ENCODE measurements at regions not wholly inside any gene's neighbourhood (a gene's known extent, or its start where the extent isn't known, plus 50 kb on each side); places are given as distances from the start of the nearest gene placed in this dataset.

DNA sequence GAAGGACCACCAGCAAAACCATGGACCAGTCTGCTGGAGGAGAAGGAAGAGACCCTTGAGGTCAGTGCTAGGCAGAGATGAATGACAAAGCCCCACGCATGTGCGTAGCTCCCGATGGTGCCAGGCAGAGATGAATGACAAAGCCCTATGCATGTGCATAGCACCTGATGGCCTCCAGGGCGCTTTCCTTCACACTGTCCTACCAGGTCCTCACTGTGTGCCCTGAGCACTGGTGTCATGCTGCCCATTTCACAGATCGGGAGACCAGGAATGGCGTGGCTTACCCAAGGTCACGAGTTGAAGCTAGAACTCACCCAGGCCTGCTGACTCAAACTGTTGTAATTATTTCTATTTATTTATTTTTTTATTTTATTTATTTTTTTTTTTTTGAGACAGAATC is 149.6 kb downstream of the KATNIP start:
- H3K9me3 ChIP-seq (ENCODE audit: severe bottlenecking): no peaks in the 10 kb centered on the region
- no peaks in the 10 kb centered on the region for H3K4me1 ChIP-seq (ENCODE audit: insufficient read depth, poor library complexity, severe bottlenecking)
- TF ChIP-seq, protein P1, sequence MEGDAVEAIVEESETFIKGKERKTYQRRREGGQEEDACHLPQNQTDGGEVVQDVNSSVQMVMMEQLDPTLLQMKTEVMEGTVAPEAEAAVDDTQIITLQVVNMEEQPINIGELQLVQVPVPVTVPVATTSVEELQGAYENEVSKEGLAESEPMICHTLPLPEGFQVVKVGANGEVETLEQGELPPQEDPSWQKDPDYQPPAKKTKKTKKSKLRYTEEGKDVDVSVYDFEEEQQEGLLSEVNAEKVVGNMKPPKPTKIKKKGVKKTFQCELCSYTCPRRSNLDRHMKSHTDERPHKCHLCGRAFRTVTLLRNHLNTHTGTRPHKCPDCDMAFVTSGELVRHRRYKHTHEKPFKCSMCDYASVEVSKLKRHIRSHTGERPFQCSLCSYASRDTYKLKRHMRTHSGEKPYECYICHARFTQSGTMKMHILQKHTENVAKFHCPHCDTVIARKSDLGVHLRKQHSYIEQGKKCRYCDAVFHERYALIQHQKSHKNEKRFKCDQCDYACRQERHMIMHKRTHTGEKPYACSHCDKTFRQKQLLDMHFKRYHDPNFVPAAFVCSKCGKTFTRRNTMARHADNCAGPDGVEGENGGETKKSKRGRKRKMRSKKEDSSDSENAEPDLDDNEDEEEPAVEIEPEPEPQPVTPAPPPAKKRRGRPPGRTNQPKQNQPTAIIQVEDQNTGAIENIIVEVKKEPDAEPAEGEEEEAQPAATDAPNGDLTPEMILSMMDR (IDR thresholded peaks at IDR 0.05; ENCODE audit: poor library complexity, severe bottlenecking): no peak
- DNase-seq (ENCODE audit: low spot score): no peak
- no peak overlapping the region for H3K27ac ChIP-seq (ENCODE audit: poor library complexity, severe bottlenecking)
- ATAC-seq (ENCODE audit: low read depth): no peak
- no peak overlapping the region for H3K4me3 ChIP-seq (ENCODE audit: severe bottlenecking)
- H3K27me3 ChIP-seq (ENCODE audit: insufficient read depth, poor library complexity, severe bottlenecking): no peaks in the 10 kb centered on the region
- H3K36me3 ChIP-seq (ENCODE audit: low read depth): no peaks in the 10 kb centered on the region

DNA sequence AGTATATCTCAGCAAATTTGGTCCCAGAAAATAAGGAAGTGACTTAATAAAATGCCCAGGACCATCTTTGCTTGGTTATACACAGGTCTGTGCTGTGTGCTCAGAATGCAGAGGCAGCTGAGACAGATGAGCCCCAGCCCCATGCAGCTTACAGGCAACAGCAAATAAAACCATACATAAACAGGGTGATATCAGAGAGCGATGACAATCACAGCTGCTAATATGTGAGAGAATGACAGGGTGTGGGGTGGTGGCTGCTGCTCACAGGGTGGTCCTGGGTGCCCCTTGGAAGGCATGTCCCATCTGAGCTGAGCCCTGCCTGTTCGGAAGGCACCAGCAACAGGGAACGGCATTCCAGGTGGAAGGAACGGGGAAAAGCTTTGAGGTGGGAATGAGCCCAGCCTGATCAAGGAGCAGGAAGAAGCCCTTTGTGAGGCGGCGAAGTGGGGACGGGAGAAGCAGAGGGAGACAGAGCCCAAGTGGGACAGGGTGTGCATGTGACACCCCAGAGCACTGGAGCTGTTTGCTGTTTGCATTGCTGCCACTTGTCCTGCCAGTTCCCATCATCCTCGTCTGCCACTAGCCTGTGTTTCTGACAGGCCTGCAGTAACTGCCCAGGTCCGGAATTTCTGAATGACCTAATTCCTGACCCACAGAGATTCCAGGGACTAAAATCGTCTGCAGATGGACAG is 150.5 kb downstream of the KATNIP start:
- no peak for ATAC-seq (ENCODE audit: low read depth)
- H3K4me1 ChIP-seq (ENCODE audit: insufficient read depth, poor library complexity, severe bottlenecking): no peaks in the 10 kb centered on the region
- H3K27ac ChIP-seq (ENCODE audit: poor library complexity, severe bottlenecking): no peak overlapping the region
- H3K27me3 ChIP-seq (ENCODE audit: insufficient read depth, poor library complexity, severe bottlenecking): no peaks in the 10 kb centered on the region
- peak; percentile 2 for DNase-seq (ENCODE audit: low spot score)
- TF ChIP-seq, protein P1 (IDR thresholded peaks at IDR 0.05; ENCODE audit: poor library complexity, severe bottlenecking): no peak
- H3K4me3 ChIP-seq (ENCODE audit: severe bottlenecking): no peak overlapping the region
- no peaks in the 10 kb centered on the region for H3K9me3 ChIP-seq (ENCODE audit: severe bottlenecking)
- no peaks in the 10 kb centered on the region for H3K36me3 ChIP-seq (ENCODE audit: low read depth)

DNA sequence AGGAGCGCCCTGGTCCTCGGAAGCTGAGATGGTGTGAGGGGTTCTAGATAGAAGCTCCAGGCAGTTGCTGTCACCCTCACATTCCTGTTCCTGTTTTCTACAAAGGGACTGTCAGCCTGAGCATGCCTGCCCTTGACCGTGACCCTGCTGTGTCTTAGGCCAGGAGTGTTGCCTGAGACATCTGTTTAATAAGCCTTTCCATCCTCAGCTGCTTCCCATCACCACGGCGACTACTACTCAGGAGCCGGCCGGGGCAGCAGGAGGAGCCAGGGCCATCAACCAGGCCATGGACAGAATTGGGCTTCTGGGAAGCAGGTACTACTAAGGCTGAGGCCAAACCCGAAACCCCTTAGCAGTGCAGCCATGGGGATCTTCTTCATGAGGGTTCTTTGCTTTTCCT is 151.4 kb downstream of the KATNIP start:
- no peak overlapping the region for H3K4me3 ChIP-seq (ENCODE audit: severe bottlenecking)
- ATAC-seq (ENCODE audit: low read depth) (no peak), DNase-seq (ENCODE audit: low spot score) (peak; percentile 15)
- TF ChIP-seq, protein P1 (IDR thresholded peaks at IDR 0.05; ENCODE audit: poor library complexity, severe bottlenecking): no peak
- H3K36me3 ChIP-seq (ENCODE audit: low read depth): no peaks in the 10 kb centered on the region
- H3K27ac ChIP-seq (ENCODE audit: poor library complexity, severe bottlenecking): no peak overlapping the region
- H3K4me1 ChIP-seq (ENCODE audit: insufficient read depth, poor library complexity, severe bottlenecking): no peaks in the 10 kb centered on the region
- H3K27me3 ChIP-seq (ENCODE audit: insufficient read depth, poor library complexity, severe bottlenecking): no peaks in the 10 kb centered on the region
- H3K9me3 ChIP-seq (ENCODE audit: severe bottlenecking): no peaks in the 10 kb centered on the region

DNA sequence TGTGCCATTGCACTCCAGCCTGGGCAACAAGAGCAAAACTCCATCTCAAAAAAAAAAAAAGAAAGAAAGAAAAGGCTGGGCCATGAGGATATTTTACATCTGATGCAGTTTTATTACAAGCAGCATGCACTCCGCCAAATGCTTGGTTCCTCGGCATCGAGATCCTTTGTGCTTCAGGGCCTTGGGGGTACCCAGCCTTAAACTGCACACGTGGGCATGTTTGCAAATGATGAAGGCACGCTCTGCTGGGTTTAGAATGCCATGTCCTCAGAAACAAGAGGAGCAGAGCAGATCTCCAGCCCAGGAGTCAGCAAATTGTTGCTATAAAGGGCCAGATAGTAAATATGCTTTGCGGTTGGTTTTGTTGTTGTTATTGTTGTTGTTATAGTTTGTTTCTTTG is 153.2 kb downstream of the KATNIP start:
- DNase-seq (ENCODE audit: low spot score): peak; percentile 2
- Histone ChIP-seq H3K36me3 (ENCODE audit: low read depth) (no peaks in the 10 kb centered on the region), H3K4me3 (ENCODE audit: severe bottlenecking) (no peak overlapping the region), H3K27me3 (ENCODE audit: insufficient read depth, poor library complexity, severe bottlenecking) (no peaks in the 10 kb centered on the region), H3K9me3 (ENCODE audit: severe bottlenecking) (no peaks in the 10 kb centered on the region), H3K4me1 (ENCODE audit: insufficient read depth, poor library complexity, severe bottlenecking) (no peaks in the 10 kb centered on the region), H3K27ac (ENCODE audit: poor library complexity, severe bottlenecking) (no peak overlapping the region)
- ATAC-seq (ENCODE audit: low read depth): no peak
- TF ChIP-seq, protein P1 (IDR thresholded peaks at IDR 0.05; ENCODE audit: poor library complexity, severe bottlenecking): no peak

DNA sequence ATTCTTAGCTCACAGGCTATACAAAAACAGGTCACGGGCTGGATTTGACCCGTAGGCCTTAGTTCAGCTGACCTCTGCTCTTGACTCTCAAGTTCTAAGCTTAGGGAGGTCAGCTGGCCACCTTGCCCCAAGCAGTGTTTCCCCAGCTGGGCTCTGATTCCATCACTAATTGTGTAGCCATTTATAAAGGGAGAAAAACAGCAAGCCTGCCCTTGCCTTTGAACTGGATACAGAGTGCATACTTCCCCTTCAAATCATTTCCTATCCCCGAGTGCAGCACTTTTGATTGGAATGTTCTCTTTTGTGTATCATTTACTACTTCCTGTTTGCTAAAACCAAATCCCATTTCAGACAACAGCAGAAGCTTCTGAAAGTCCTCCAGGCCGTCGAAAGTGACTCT is 153.6 kb downstream of the KATNIP start:
- DNase-seq (ENCODE audit: low spot score): peak; percentile 5
- TF ChIP-seq, protein P1 (IDR thresholded peaks at IDR 0.05; ENCODE audit: poor library complexity, severe bottlenecking): no peak
- H3K27ac ChIP-seq (ENCODE audit: poor library complexity, severe bottlenecking): no peak overlapping the region

More for the DNA sequence above, 153.6 kb downstream of the KATNIP start:
- ATAC-seq (ENCODE audit: low read depth): no peak
- H3K9me3 ChIP-seq (ENCODE audit: severe bottlenecking): no peaks in the 10 kb centered on the region
- no peak overlapping the region for H3K4me3 ChIP-seq (ENCODE audit: severe bottlenecking)
- H3K27me3 ChIP-seq (ENCODE audit: insufficient read depth, poor library complexity, severe bottlenecking): no peaks in the 10 kb centered on the region
- no peaks in the 10 kb centered on the region; the same call in 1 of the 2 replicates for H3K36me3 ChIP-seq (ENCODE audit: low read depth)
- no peaks in the 10 kb centered on the region for H3K4me1 ChIP-seq (ENCODE audit: insufficient read depth, poor library complexity, severe bottlenecking)

Data from RWPE2 (cell line).